Calu3 (cell line): ENCODE measurements at regions not wholly inside any gene's neighbourhood (a gene's known extent, or its start where the extent isn't known, plus 50 kb on each side); places are given as distances from the start of the nearest gene placed in this dataset.

Experiments
- BruUV-seq: library from RNA; stranded (reverse); fragments of 400-500 nt; replicated peaks from 2 replicates; lab custom pipeline; 2021; lab: Mats Ljungman, UMichigan
- CTCF ChIA-PET: fragments of 300-600 bp; sonication (Branson Sonifier 250); formaldehyde crosslinking; loops from one replicate; lab custom pipeline; 2022; ENCODE audit warnings: antibody characterized with exemption; lab: Charles Lee
- DNase-seq: peaks from one replicate; pipeline ENCODE4 v3.0.0; 2022
- H3K27ac Mint-ChIP-seq: one replicate; pipeline ENCODE4 v1.8.0; 2022; ENCODE audit warnings: mixed read lengths; ENCODE audit not compliant: unreplicated experiment
- H3K27me3 Mint-ChIP-seq: one replicate; pipeline ENCODE4 v1.8.0; 2022; ENCODE audit warnings: mixed read lengths; ENCODE audit not compliant: unreplicated experiment
- H3K36me3 Mint-ChIP-seq: one replicate; pipeline ENCODE4 v1.8.0; 2022; ENCODE audit warnings: mild to moderate bottlenecking, moderate library complexity, mixed read lengths; ENCODE audit not compliant: insufficient read depth, unreplicated experiment
- H3K4me1 Mint-ChIP-seq: one replicate; pipeline ENCODE4 v1.8.0; 2022; ENCODE audit warnings: mild to moderate bottlenecking, low read depth, mixed read lengths; ENCODE audit not compliant: unreplicated experiment
- H3K4me3 Mint-ChIP-seq: one replicate; pipeline ENCODE4 v1.8.0; 2022; ENCODE audit warnings: mild to moderate bottlenecking, low read depth, moderate library complexity, mixed read lengths; ENCODE audit not compliant: unreplicated experiment
- H3K9me3 Mint-ChIP-seq: one replicate; pipeline ENCODE4 v1.8.0; 2022; ENCODE audit warnings: low read depth, mixed read lengths; ENCODE audit not compliant: unreplicated experiment
- CTCF ChIP-seq: fragments of 200-600 bp; IDR thresholded peaks from one replicate; pipeline ENCODE4 v1.8.0; 2022; ENCODE audit warnings: antibody characterized with exemption; ENCODE audit not compliant: unreplicated experiment
- intact Hi-C: fragments of 100-400 bp; cut with micrococcal nuclease; formaldehyde crosslinking; loops from one replicate; pipeline ENCODE4 v1.10.0; 2022; ENCODE audit not compliant: unreplicated experiment

DNA sequence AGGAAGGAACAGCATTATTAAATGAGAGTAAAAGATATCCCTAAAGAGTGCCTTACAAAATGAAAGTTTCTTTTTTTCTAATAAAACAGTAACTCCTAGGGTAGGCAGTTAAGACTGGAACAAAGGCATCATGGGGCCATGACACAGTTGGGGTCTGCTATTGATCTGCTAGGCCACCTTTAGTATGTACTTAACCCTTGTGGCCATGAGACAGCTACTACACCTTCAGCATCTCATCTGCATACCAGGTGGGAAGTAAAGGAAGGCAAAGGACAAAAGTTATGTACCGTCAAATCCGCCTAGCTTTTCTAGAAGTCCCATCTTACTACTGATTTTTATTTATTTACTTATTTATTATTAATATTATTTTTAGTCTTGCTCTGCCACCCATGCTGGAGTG is 93.8 kb upstream of the FHIT start:
- Mint-ChIP-seq H3K36me3 (no peaks in the 10 kb centered on the region), H3K9me3 (peaks cover 13% of the 10 kb centered on the region), H3K4me3 (no peak overlapping the region), H3K27me3 (no peaks in the 10 kb centered on the region), H3K27ac (no peak overlapping the region), H3K4me1 (no peaks in the 10 kb centered on the region)
- BruUV-seq = no TSS peak
- CTCF ChIA-PET = no interaction called here
- intact Hi-C loops = no loop called here
- no peak for DNase-seq
- TF ChIP-seq CTCF = no peak

- Mint-ChIP-seq H3K27me3 (no peaks in the 10 kb centered on the region), H3K4me3 (no peak overlapping the region), H3K27ac (no peak overlapping the region), H3K4me1 (no peaks in the 10 kb centered on the region), H3K36me3 (no peaks in the 10 kb centered on the region), H3K9me3 (peaks cover 12% of the 10 kb centered on the region)
- TF ChIP-seq CTCF = no peak
- CTCF ChIA-PET = no interaction called here
- intact Hi-C loops = no loop called here
- no TSS peak for BruUV-seq
- DNase-seq = no peak
Measured at GRCh38 chr3:61347981-61348380, 96.7 kb upstream of the FHIT start.

DNA sequence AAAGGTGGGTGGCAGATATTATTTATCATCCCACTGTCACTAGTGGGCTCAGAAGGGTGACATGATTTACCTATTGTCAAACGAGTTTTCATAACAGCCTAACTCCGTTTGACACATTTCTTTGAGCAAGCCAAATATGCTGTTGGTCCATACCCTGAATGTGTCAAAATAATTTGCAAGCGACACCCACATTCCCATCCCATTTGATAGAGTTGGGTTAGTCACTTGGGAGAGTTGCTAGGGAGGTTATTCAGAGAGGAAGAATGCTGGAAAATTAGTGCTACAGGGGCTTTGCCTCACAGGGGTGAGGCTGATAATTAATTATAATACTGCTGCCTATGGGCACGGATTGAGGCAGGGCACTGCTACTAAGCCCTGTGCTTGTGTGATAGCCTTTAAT is 98.5 kb upstream of the FHIT start:
- Mint-ChIP-seq H3K27me3 (no peaks in the 10 kb centered on the region), H3K27ac (no peak overlapping the region), H3K4me3 (no peak overlapping the region), H3K4me1 (no peaks in the 10 kb centered on the region), H3K9me3 (peaks cover 8% of the 10 kb centered on the region), H3K36me3 (no peaks in the 10 kb centered on the region)
- CTCF ChIA-PET = no interaction called here
- DNase-seq = no peak
- BruUV-seq = no TSS peak
- TF ChIP-seq CTCF = no peak
- intact Hi-C loops = no loop called here

- no TSS peak for BruUV-seq
- no peak for DNase-seq
- Mint-ChIP-seq H3K27ac (no peak overlapping the region), H3K27me3 (no peaks in the 10 kb centered on the region), H3K36me3 (no peaks in the 10 kb centered on the region), H3K9me3 (peaks cover 6% of the 10 kb centered on the region), H3K4me3 (no peak overlapping the region), H3K4me1 (no peaks in the 10 kb centered on the region)
- intact Hi-C loops = no loop called here
- TF ChIP-seq CTCF = no peak
- CTCF ChIA-PET = no interaction called here
Measured at GRCh38 chr3:61350782-61351309, 99.6 kb upstream of the FHIT start.
